ENCODE measurements at regions not wholly inside any gene's neighbourhood (a gene's known extent, or its start where the extent isn't known, plus 50 kb on each side); places are given as distances from the start of the nearest gene placed in this dataset.

GRCh38 chr22:47421846-47422245 is 659.4 kb downstream of the TBC1D22A start:
- no peak overlapping the region for H3K27ac ChIP-seq
- no peak for TF ChIP-seq ZFX (IDR thresholded peaks at IDR 0.05; ENCODE audit: borderline replicate concordance)
- TF ChIP-seq, protein P1, sequence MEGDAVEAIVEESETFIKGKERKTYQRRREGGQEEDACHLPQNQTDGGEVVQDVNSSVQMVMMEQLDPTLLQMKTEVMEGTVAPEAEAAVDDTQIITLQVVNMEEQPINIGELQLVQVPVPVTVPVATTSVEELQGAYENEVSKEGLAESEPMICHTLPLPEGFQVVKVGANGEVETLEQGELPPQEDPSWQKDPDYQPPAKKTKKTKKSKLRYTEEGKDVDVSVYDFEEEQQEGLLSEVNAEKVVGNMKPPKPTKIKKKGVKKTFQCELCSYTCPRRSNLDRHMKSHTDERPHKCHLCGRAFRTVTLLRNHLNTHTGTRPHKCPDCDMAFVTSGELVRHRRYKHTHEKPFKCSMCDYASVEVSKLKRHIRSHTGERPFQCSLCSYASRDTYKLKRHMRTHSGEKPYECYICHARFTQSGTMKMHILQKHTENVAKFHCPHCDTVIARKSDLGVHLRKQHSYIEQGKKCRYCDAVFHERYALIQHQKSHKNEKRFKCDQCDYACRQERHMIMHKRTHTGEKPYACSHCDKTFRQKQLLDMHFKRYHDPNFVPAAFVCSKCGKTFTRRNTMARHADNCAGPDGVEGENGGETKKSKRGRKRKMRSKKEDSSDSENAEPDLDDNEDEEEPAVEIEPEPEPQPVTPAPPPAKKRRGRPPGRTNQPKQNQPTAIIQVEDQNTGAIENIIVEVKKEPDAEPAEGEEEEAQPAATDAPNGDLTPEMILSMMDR (IDR thresholded peaks at IDR 0.05): no peak

GRCh38 chr22:47420211-47420610 is 657.8 kb downstream of the TBC1D22A start:
- H3K27ac ChIP-seq: no peak overlapping the region
- TF ChIP-seq, protein P1 (IDR thresholded peaks at IDR 0.05): no peak
- TF ChIP-seq ZFX (IDR thresholded peaks at IDR 0.05; ENCODE audit: borderline replicate concordance): no peak

DNA sequence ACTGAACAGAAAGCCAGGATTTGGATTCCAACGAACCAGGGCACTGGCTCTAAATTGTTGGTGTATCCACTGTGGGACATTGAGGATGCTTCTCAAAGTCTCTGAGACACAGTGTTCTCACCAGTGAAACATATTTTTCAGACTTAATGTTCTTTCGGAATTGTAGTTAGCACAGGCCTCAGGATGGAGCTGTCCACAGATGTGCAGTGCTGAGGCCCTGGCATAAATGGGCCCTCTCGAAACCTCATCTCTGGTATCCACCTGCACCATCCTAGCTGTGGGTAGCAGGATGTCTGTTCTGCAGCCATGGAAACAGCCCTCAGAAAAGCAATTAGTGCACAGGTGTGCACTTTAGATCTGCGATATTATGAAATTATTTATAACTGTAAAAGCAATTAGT is 656.8 kb downstream of the TBC1D22A start:
- TF ChIP-seq ZFX (IDR thresholded peaks at IDR 0.05; ENCODE audit: borderline replicate concordance): no peak
- TF ChIP-seq, protein P1 (IDR thresholded peaks at IDR 0.05): no peak

GRCh38 chr22:47417699-47418098 is 655.2 kb downstream of the TBC1D22A start:
- TF ChIP-seq, protein P1 (IDR thresholded peaks at IDR 0.05): no peak
- no peak for TF ChIP-seq ZFX (IDR thresholded peaks at IDR 0.05; ENCODE audit: borderline replicate concordance)
- no peak overlapping the region for H3K27ac ChIP-seq

More for the DNA sequence above, 656.8 kb downstream of the TBC1D22A start:
- no peak overlapping the region for H3K27ac ChIP-seq

- TF ChIP-seq ZFX (IDR thresholded peaks at IDR 0.05; ENCODE audit: borderline replicate concordance): no peak
- TF ChIP-seq, protein P1 (IDR thresholded peaks at IDR 0.05): no peak
- no peak overlapping the region for H3K27ac ChIP-seq
Observed at GRCh38 chr22:47411006-47411405, 648.6 kb downstream of the TBC1D22A start.

DNA sequence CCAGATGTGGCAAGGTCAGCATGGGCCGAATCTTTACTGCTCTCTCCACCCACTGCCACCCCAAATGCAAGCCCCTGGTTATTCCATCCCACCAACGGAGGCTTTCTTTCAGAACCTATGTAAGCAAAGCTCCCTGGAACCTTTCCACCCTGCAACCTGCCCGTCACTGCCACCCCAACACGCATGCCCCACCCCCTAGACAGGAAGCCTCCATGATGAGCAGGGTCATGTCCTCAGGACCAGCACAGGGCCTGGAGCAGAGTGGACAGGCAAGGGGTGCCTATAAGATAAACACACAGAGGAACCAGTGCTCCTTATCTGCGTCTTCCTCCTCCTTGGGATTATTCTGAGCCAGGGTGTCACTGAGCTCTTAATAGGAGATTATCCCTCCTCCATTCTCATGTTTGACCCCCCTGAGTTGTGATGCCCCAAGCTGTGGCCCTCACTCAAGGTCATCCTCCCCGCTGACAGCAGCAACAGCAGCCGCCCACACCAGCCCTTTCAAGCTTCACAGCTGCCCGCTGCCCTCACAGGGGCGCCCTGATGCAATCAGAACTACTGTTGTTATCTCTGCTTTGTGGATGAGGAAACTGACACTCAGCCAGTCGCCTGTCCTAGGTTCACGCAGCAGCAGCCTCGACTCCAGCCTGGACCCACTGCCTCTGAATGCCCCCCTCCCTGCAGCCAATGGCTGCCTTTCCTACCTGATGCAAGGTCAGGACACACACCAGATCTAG is 647.3 kb downstream of the TBC1D22A start:
- TF ChIP-seq, protein P1 (IDR thresholded peaks at IDR 0.05): no peak
- TF ChIP-seq ZFX (IDR thresholded peaks at IDR 0.05; ENCODE audit: borderline replicate concordance): no peak
- H3K27ac ChIP-seq: no peak overlapping the region

- TF ChIP-seq ZFX (IDR thresholded peaks at IDR 0.05; ENCODE audit: borderline replicate concordance): no peak
- TF ChIP-seq, protein P1 (IDR thresholded peaks at IDR 0.05): no peak
- H3K27ac ChIP-seq: no peak overlapping the region
Observed at GRCh38 chr22:47408409-47408808, 646.0 kb downstream of the TBC1D22A start.
